Suprapubic skin (tissue), 4 donors: ENCODE measurements at regions not wholly inside any gene's neighbourhood (a gene's known extent, or its start where the extent isn't known, plus 50 kb on each side); places are given as distances from the start of the nearest gene placed in this dataset.

Experiments
- CTCF ChIP-seq, 2 donors: fragments of 200-600 bp in 1 of 2; fragments of 450-650 bp in 1 of 2; sonication (generic) in 1 of 2; IDR thresholded peaks; one replicate each; pipeline ENCODE4 v1.5.1; 2016 to 2019; ENCODE audit warnings: antibody characterized with exemption in 2 of 2, mild to moderate bottlenecking in 1 of 2, moderate library complexity in 1 of 2
- EP300 ChIP-seq: sonication (generic); formaldehyde crosslinking; IDR thresholded peaks from one replicate; pipeline ENCODE4 v1.6.1; 2017; ENCODE audit warnings: antibody characterized with exemption
- POLR2AphosphoS5 ChIP-seq, 3 donors: sonication (generic); formaldehyde crosslinking; IDR thresholded peaks; one replicate each; pipeline ENCODE4 v1.6.1; 2017; ENCODE audit warnings: antibody characterized with exemption in 3 of 3

- TF ChIP-seq CTCF (IDR thresholded peaks at IDR 0.05) (no peak), EP300 (no peak), POLR2AphosphoS5 (IDR thresholded peaks at IDR 0.05) (no peak)
These were observed 66.7 kb upstream of the MIR17HG start for GRCh38 chr13:91280801-91281200.
